ENCODE measurements at regions not wholly inside any gene's neighbourhood (a gene's known extent, or its start where the extent isn't known, plus 50 kb on each side); places are given as distances from the start of the nearest gene placed in this dataset.

DNA sequence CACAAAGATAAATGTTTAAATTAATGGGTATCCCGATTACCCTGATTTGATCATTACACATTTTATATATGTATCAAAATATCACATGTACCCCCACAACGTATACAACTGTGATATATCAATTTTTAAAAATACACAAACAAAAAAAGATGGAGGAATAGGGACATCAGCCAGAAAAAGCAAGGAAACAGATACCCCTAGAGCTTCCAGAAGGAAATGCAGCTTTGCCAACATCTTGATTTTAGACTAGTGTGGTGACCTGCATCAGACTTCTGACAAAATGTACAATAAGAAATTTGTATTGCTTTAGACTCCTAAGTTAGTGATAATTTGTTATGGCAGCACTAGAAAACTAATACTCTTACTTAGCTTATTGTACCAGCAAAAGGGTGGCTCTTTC lies 483.8 kb downstream of the TUSC7 start:
- H3K4me1 ChIP-seq = no peaks in the 10 kb centered on the region
- WGBS, 3 donors = 70 to 79% (median 78%) methylated on average over 2 of the region's 2 CpGs
- no peak overlapping the region for H3K27ac ChIP-seq

DNA sequence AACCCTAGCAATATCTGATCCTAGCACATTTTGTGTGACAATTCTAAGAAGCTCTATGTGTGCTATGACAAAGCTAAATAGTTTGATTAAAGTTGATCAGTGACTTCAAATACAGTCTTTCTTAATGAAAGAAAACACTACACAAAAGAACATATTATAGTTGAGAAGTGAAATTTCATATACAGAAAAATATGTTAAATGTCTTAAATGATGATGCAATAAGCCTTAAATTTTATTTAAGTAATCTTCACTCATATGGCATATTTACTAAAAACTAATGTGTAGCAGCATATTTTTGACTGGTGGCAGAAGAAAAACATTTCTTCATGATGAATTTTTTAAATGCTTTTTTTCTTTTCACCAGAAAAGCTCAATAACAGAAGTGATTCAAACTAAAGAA lies 485.5 kb downstream of the TUSC7 start:
- no peak for ATAC-seq
- H3K4me3 ChIP-seq = no peak overlapping the region
- H3K4me1 ChIP-seq = no peaks in the 10 kb centered on the region

More for the DNA sequence above, 483.8 kb downstream of the TUSC7 start:
- DNase-seq (no peak), ATAC-seq (no peak)
- Histone ChIP-seq H3K4me3 (no peak overlapping the region), H3K9me3 (no peaks in the 10 kb centered on the region), H3K36me3 (ENCODE audit: insufficient read depth in 1 of 2, low read depth in 1 of 2) (no peaks in the 10 kb centered on the region), H3K27me3 (ENCODE audit: insufficient read depth in 3 of 3, low read length in 2 of 3) (no peaks in the 10 kb centered on the region)
- no peak for TF ChIP-seq CTCF (IDR thresholded peaks at IDR 0.05)
- intact Hi-C loops (cut with DNase I) = no loop called here

DNA sequence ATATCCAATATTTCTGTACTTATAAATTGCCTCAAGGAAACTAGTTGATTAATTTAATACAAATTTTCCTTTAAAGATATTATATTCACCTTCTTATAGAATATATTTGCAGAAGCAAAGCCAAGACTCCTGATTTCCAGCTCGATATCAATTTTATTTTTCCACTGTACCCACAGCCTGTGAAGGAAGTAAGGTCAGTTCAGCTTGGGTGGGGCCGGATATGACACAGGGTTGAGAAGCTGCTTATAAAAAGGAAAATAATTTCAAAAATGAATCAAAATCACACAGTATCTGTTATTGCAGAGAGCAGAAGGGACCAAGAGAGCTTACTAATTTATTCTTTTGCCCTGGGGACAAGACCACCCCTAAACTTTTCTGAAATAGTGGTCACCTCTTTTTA lies 491.4 kb downstream of the TUSC7 start:
- TF ChIP-seq CTCF (IDR thresholded peaks at IDR 0.05) = no peak
- no peak for ATAC-seq
- 58 to 82% (median 71%) methylated on average over 2 of the region's 2 CpGs for WGBS, 3 donors

More for the DNA sequence above, 485.5 kb downstream of the TUSC7 start:
- intact Hi-C loops (cut with DNase I) = no loop called here
- Histone ChIP-seq H3K27ac (no peak overlapping the region), H3K27me3 (ENCODE audit: insufficient read depth in 3 of 3, low read length in 2 of 3) (no peaks in the 10 kb centered on the region), H3K9me3 (no peaks in the 10 kb centered on the region), H3K36me3 (ENCODE audit: insufficient read depth in 1 of 2, low read depth in 1 of 2) (no peaks in the 10 kb centered on the region)
- no peak for TF ChIP-seq CTCF (IDR thresholded peaks at IDR 0.05)
- DNase-seq = no peak

GRCh38 chr3:117201901-117202774 lies 492.6 kb downstream of the TUSC7 start:
- Histone ChIP-seq H3K27me3 (ENCODE audit: insufficient read depth in 3 of 3, low read length in 2 of 3) (no peaks in the 10 kb centered on the region), H3K36me3 (ENCODE audit: insufficient read depth in 1 of 2, low read depth in 1 of 2) (no peaks in the 10 kb centered on the region), H3K4me3 (no peak overlapping the region), H3K27ac (no peak overlapping the region), H3K9me3 (no peaks in the 10 kb centered on the region), H3K4me1 (no peaks in the 10 kb centered on the region)
- DNase-seq (no peak), ATAC-seq (no peak)
- no peak for TF ChIP-seq CTCF (IDR thresholded peaks at IDR 0.05)
- intact Hi-C loops (cut with DNase I) = no loop called here
- WGBS, 3 donors = 46 to 61% (median 56%) methylated on average over 5 of the region's 5 CpGs

More for the DNA sequence above, 491.4 kb downstream of the TUSC7 start:
- Histone ChIP-seq H3K36me3 (ENCODE audit: insufficient read depth in 1 of 2, low read depth in 1 of 2) (no peaks in the 10 kb centered on the region), H3K4me1 (no peaks in the 10 kb centered on the region), H3K27ac (no peak overlapping the region), H3K4me3 (no peak overlapping the region), H3K27me3 (ENCODE audit: insufficient read depth in 3 of 3, low read length in 2 of 3) (no peaks in the 10 kb centered on the region), H3K9me3 (no peaks in the 10 kb centered on the region)
- intact Hi-C loops (cut with DNase I) = no loop called here
- no peak for DNase-seq

DNA sequence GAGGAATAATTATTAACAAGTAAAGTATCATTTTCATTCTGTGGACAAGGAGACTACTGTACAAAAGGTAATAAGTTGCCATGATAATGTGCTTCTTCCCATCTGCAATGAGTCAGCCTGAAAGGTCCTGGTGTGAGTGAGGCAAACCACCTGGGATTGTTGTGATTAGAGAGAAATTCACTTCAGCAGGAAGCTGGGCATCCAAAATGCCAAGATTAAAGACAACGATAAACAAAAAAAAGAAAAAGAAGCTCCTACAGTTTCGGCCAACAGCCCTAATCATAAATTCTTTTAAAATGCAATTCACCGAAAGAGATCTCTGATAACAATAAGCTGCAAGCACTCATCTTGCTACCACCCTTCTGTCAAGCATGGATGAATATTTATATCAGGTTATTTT lies 507.8 kb downstream of the TUSC7 start:
- no peak for TF ChIP-seq CTCF (IDR thresholded peaks at IDR 0.05)
- ATAC-seq = no peak
- WGBS, 3 donors = 40 to 66% (median 51%) methylated on average over 3 of the region's 3 CpGs
- DNase-seq = no peak
- Histone ChIP-seq H3K27ac (no peak overlapping the region), H3K36me3 (ENCODE audit: insufficient read depth in 1 of 2, low read depth in 1 of 2) (no peaks in the 10 kb centered on the region), H3K27me3 (ENCODE audit: insufficient read depth in 3 of 3, low read length in 2 of 3) (no peaks in the 10 kb centered on the region), H3K4me3 (no peak overlapping the region), H3K9me3 (peaks cover 7% of the 10 kb centered on the region), H3K4me1 (no peaks in the 10 kb centered on the region)
- intact Hi-C loops (cut with DNase I) = no loop called here
